ENCODE measurements at regions not wholly inside any gene's neighbourhood (a gene's known extent, or its start where the extent isn't known, plus 50 kb on each side); places are given as distances from the start of the nearest gene placed in this dataset.

- TF ChIP-seq, protein P1, sequence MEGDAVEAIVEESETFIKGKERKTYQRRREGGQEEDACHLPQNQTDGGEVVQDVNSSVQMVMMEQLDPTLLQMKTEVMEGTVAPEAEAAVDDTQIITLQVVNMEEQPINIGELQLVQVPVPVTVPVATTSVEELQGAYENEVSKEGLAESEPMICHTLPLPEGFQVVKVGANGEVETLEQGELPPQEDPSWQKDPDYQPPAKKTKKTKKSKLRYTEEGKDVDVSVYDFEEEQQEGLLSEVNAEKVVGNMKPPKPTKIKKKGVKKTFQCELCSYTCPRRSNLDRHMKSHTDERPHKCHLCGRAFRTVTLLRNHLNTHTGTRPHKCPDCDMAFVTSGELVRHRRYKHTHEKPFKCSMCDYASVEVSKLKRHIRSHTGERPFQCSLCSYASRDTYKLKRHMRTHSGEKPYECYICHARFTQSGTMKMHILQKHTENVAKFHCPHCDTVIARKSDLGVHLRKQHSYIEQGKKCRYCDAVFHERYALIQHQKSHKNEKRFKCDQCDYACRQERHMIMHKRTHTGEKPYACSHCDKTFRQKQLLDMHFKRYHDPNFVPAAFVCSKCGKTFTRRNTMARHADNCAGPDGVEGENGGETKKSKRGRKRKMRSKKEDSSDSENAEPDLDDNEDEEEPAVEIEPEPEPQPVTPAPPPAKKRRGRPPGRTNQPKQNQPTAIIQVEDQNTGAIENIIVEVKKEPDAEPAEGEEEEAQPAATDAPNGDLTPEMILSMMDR (IDR thresholded peaks at IDR 0.05), result no peak
- no peak for TF ChIP-seq POLR2A (IDR thresholded peaks at IDR 0.05)
These were observed 126.7 kb upstream of the ZMIZ1 start for GRCh38 chr10:78942091-78942501.

Measured in testis (tissue), 2 donors.